ENCODE measurements at regions not wholly inside any gene's neighbourhood (a gene's known extent, or its start where the extent isn't known, plus 50 kb on each side); places are given as distances from the start of the nearest gene placed in this dataset.

GRCh38 chrX:40449396-40449795 lies 131.4 kb upstream of the ATP6AP2 start:
- no peak for DNase-seq

GRCh38 chrX:40448793-40449192 lies 132.0 kb upstream of the ATP6AP2 start:
- DNase-seq = no peak

GRCh38 chrX:40446921-40447320 lies 133.8 kb upstream of the ATP6AP2 start:
- DNase-seq = no peak

GRCh38 chrX:40445691-40446090 lies 135.1 kb upstream of the ATP6AP2 start:
- DNase-seq = no peak

- DNase-seq = no peak
These were observed 135.8 kb upstream of the ATP6AP2 start for GRCh38 chrX:40444798-40445496.

- DNase-seq = no peak
These were observed 136.6 kb upstream of the ATP6AP2 start for GRCh38 chrX:40444133-40444532.

GRCh38 chrX:40440866-40441265 lies 139.9 kb upstream of the ATP6AP2 start:
- no peak for DNase-seq

- no peak for DNase-seq
These were observed 140.9 kb upstream of the ATP6AP2 start for GRCh38 chrX:40439625-40440532.

GRCh38 chrX:40437348-40437747 lies 143.4 kb upstream of the ATP6AP2 start:
- no peak for DNase-seq

GRCh38 chrX:40434947-40435346 lies 145.8 kb upstream of the ATP6AP2 start:
- no peak for DNase-seq

GRCh38 chrX:40434443-40434842 lies 146.3 kb upstream of the ATP6AP2 start:
- DNase-seq = no peak

- DNase-seq = no peak
These were observed 147.6 kb upstream of the ATP6AP2 start for GRCh38 chrX:40433160-40433559.

GRCh38 chrX:40424259-40424658 lies 156.5 kb upstream of the ATP6AP2 start:
- no peak for DNase-seq

GRCh38 chrX:40423299-40423698 lies 157.5 kb upstream of the ATP6AP2 start:
- no peak for DNase-seq

GRCh38 chrX:40422021-40422420 lies 158.7 kb upstream of the ATP6AP2 start:
- no peak for DNase-seq

- DNase-seq = no peak
These were observed 159.7 kb upstream of the ATP6AP2 start for GRCh38 chrX:40420899-40421729.

- DNase-seq = no peak
These were observed 162.0 kb upstream of the ATP6AP2 start for GRCh38 chrX:40418813-40419195.

GRCh38 chrX:40418146-40418812 lies 162.5 kb upstream of the ATP6AP2 start:
- no peak for DNase-seq

- no peak for DNase-seq
These were observed 165.1 kb upstream of the ATP6AP2 start for GRCh38 chrX:40415675-40416074.

- DNase-seq = no peak
These were observed 166.4 kb upstream of the ATP6AP2 start for GRCh38 chrX:40414335-40414734.

GRCh38 chrX:40411340-40412111 lies 169.2 kb upstream of the ATP6AP2 start:
- DNase-seq = no peak

GRCh38 chrX:40410859-40411258 lies 169.9 kb upstream of the ATP6AP2 start:
- no peak for DNase-seq

All from stimulated activated CD4-positive, alpha-beta T cell treated with anti-CD3 and anti-CD28 coated beads, Interleukin-12 subunit alpha, Interleukin-12 subunit beta, amount 100 ng/mL, for 4 hours (primary cell).